Esophagus muscularis mucosa (tissue), 4 donors: ENCODE measurements at regions not wholly inside any gene's neighbourhood (a gene's known extent, or its start where the extent isn't known, plus 50 kb on each side); places are given as distances from the start of the nearest gene placed in this dataset.
A peak's percentile ranks its signal among the peaks of the same experiment; 100 is the strongest.

Experiments
- DNase-seq: peaks from one replicate; pipeline ENCODE4 v3.0.0-alpha.2; 2017; ENCODE audit errors: extremely low spot score
- H3K27ac ChIP-seq, 4 donors: fragments of 200-600 bp; sonication (generic); replicated peaks in 1 of 4; 1 replicate in 3 of 4; 2 replicates in 1 of 4; pipeline ENCODE4 v1.5.1; 2016 to 2019; ENCODE audit warnings: mild to moderate bottlenecking in 1 of 4
- H3K27me3 ChIP-seq, 4 donors: fragments of 200-600 bp; sonication (generic); one replicate each; pipeline versions ENCODE4 v1.5.1 to v1.6.0; 2016 to 2019
- H3K36me3 ChIP-seq, 4 donors: fragments of 200-600 bp; sonication (generic); one replicate each; pipeline ENCODE4 v1.5.1; 2016 to 2019
- H3K4me1 ChIP-seq, 4 donors: fragments of 200-600 bp; sonication (generic); one replicate each; pipeline ENCODE4 v1.5.1; 2016 to 2019
- H3K4me3 ChIP-seq, 4 donors: fragments of 200-600 bp; sonication (generic); 1 replicate in 2 of 4; 2 replicates in 2 of 4; pipeline ENCODE4 v1.5.1; 2016 to 2019; ENCODE audit warnings: mild to moderate bottlenecking in 4 of 4, moderate library complexity in 1 of 4
- H3K9me3 ChIP-seq, 4 donors: fragments of 200-600 bp; sonication (generic); 1 replicate in 3 of 4; 2 replicates in 1 of 4; pipeline ENCODE4 v1.5.1; 2016 to 2019
- EP300 ChIP-seq: sonication (generic); formaldehyde crosslinking; IDR thresholded peaks from one replicate; pipeline ENCODE4 v1.6.1; 2017; ENCODE audit warnings: antibody characterized with exemption
- POLR2A ChIP-seq: fragments of 450-650 bp; IDR thresholded peaks from one replicate; pipeline ENCODE4 v1.6.1; 2017; ENCODE audit warnings: antibody characterized with exemption, moderate library complexity, mild to moderate bottlenecking, low read depth
- POLR2AphosphoS5 ChIP-seq, 2 donors: sonication (generic); formaldehyde crosslinking; IDR thresholded peaks; one replicate each; pipeline ENCODE4 v1.6.1; 2017; ENCODE audit warnings: antibody characterized with exemption in 2 of 2
- WGBS: methylation state at CpG from one replicate; pipeline ENCODE4 v1.1.5; 2018; 5-methylcytosine and 5-hydroxymethylcytosine counted together
- intact Hi-C: fragments of 100-400 bp; cut with DNase I; formaldehyde crosslinking; loops from one replicate; pipeline ENCODE4 v1.15.1; 2023
- TF ChIP-seq, protein P1 (sequence below), 3 experiments: fragments of 200-600 bp in 2 of 3; fragments of 450-650 bp in 1 of 3; sonication (generic) in 2 of 3; IDR thresholded peaks; one replicate each; pipeline ENCODE4 v1.5.1; 2017 to 2019; ENCODE audit warnings: antibody characterized with exemption in 3 of 3, mild to moderate bottlenecking in 2 of 3, moderate library complexity in 1 of 3

DNA sequence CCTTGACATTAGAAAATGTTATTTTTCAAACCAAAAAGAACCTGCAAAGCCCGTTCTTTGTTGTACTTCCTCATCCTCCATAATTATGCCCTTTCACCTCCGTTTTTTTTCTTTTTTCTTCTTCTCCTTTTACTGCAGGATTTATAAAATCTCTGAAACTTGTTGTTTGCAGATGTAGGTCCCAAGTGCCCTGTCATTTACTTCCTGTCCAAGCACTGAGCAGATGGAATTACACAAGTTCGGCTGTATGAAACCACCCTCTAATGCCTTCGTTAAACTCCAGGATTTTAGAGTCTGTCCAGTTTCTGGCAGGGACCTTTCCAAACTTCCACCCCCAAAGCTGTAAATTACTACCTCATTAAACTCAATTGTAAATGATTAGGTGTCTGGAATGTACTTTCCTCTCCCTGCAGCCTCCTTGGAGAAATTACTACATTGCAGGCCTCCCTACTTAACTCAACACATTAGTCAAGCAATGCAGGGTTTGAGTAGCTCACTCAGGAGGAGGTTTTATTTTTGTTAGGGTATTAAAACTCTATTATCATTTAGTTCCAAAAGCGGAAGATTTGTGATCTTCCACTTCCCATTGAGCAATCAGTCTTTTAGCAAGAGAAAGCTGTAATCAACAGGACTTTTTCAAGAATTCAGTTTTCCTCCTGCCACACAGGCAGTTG, 125.6 kb upstream of the LPAR1 start:
- Histone ChIP-seq H3K27me3 (no peaks in the 10 kb centered on the region), H3K36me3 (no peaks in the 10 kb centered on the region), H3K9me3 (peaks cover 0 to 19% (median 13%) of the 10 kb centered on the region in 4 donors), H3K4me1 (no peaks in the 10 kb centered on the region), H3K27ac (peak overlapping the region; percentile 53 to 66 (median 62)), H3K4me3 (no peak overlapping the region)
- intact Hi-C loops, result no loop called here
- no peak for DNase-seq
- no peak for TF ChIP-seq POLR2A
- no peak for TF ChIP-seq POLR2AphosphoS5 (IDR thresholded peaks at IDR 0.05)
- TF ChIP-seq EP300, result no peak
- TF ChIP-seq, protein P1, sequence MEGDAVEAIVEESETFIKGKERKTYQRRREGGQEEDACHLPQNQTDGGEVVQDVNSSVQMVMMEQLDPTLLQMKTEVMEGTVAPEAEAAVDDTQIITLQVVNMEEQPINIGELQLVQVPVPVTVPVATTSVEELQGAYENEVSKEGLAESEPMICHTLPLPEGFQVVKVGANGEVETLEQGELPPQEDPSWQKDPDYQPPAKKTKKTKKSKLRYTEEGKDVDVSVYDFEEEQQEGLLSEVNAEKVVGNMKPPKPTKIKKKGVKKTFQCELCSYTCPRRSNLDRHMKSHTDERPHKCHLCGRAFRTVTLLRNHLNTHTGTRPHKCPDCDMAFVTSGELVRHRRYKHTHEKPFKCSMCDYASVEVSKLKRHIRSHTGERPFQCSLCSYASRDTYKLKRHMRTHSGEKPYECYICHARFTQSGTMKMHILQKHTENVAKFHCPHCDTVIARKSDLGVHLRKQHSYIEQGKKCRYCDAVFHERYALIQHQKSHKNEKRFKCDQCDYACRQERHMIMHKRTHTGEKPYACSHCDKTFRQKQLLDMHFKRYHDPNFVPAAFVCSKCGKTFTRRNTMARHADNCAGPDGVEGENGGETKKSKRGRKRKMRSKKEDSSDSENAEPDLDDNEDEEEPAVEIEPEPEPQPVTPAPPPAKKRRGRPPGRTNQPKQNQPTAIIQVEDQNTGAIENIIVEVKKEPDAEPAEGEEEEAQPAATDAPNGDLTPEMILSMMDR (IDR thresholded peaks at IDR 0.05), result no peak
- 36% methylated on average over 5 of the region's 5 CpGs for WGBS

DNA sequence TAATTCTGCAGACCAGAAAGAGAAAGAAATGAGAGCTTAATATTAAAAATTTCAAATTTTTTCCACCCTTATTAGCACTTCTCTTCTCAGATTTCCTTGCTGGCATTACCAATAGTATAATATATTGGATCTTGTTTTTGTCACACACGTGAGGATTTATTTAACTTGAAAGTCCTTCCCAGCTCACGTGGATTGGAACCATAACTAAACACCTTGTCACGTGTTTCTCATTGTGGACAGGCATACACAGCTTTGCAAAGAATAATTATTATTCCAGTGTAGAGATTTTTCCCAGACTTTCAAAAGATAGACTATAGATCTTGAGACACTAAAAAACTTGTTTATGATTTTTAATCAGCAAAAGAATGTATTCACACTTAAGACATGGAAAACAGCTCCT, 123.8 kb upstream of the LPAR1 start:
- no peaks in the 10 kb centered on the region for H3K27me3 ChIP-seq
- no peak for DNase-seq
- H3K4me1 ChIP-seq, result no peaks in the 10 kb centered on the region
- TF ChIP-seq POLR2AphosphoS5 (IDR thresholded peaks at IDR 0.05) (no peak), POLR2A (no peak), EP300 (no peak)
- TF ChIP-seq, protein P1 (IDR thresholded peaks at IDR 0.05), result no peak
- 66% methylated on average over 3 of the region's 3 CpGs for WGBS
- no peak overlapping the region for H3K27ac ChIP-seq
- H3K4me3 ChIP-seq, result no peak overlapping the region
- intact Hi-C loops, result no loop called here
- no peaks in the 10 kb centered on the region for H3K36me3 ChIP-seq
- H3K9me3 ChIP-seq, result peaks cover 0 to 6% (median 2%) of the 10 kb centered on the region in 4 donors

DNA sequence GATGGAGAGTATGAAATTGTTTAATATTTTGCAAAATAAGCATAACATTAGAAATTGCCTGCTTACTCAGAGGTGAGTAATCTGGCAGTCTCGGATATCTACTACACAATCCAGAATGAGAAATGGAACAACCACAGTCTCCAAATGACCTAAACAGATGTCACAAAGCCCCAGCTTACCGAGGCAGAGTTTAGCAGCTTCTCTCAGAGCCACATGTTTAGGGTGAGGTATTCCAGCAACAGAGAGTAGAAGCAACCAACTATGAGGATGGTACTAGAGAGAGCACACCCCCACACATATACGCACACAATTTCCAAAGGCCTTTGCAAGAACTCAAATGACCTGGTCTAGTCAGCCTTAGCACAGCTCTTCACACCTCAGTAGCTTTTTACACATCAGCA, 122.7 kb upstream of the LPAR1 start:
- H3K27me3 ChIP-seq, result no peaks in the 10 kb centered on the region
- 56% methylated on average over 3 of the region's 3 CpGs for WGBS
- no peak overlapping the region for H3K4me3 ChIP-seq
- no peaks in the 10 kb centered on the region for H3K36me3 ChIP-seq
- no peaks in the 10 kb centered on the region for H3K4me1 ChIP-seq
- TF ChIP-seq, protein P1 (IDR thresholded peaks at IDR 0.05), result no peak
- TF ChIP-seq POLR2AphosphoS5 (IDR thresholded peaks at IDR 0.05), result peak in 1 of 2 donors; percentile 19
- intact Hi-C loops, result no loop called here
- no peak overlapping the region for H3K27ac ChIP-seq
- no peak for DNase-seq
- H3K9me3 ChIP-seq, result no peaks in the 10 kb centered on the region

DNA sequence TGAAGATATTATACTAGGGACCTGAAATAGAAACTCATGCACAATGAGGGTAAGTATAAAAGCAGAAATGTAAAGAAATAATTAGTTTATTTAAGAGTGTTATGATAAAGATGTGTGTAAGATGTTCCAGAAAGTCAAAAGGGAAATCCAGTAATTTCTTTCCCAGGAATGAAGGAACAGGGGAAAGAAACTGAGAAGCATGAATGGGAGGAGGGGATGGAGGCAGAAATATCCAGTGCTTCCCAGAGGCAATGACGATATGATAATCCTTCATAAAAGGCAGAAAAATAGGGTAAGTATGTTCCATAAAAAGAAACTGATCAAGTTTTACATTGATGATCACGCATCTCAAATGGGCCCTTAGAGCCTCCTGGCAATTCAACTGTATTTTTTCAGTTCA, 120.7 kb upstream of the LPAR1 start:
- DNase-seq, result no peak
- no peak overlapping the region for H3K4me3 ChIP-seq
- 86% methylated on average over 2 of the region's 2 CpGs for WGBS
- no peaks in the 10 kb centered on the region for H3K4me1 ChIP-seq
- H3K9me3 ChIP-seq, result no peaks in the 10 kb centered on the region
- intact Hi-C loops, result no loop called here
- TF ChIP-seq POLR2AphosphoS5 (IDR thresholded peaks at IDR 0.05), result no peak
- TF ChIP-seq EP300, result no peak
- TF ChIP-seq POLR2A, result no peak
- TF ChIP-seq, protein P1 (IDR thresholded peaks at IDR 0.05), result no peak
- no peaks in the 10 kb centered on the region for H3K27me3 ChIP-seq
- H3K27ac ChIP-seq, result no peak overlapping the region
- H3K36me3 ChIP-seq, result no peaks in the 10 kb centered on the region

DNA sequence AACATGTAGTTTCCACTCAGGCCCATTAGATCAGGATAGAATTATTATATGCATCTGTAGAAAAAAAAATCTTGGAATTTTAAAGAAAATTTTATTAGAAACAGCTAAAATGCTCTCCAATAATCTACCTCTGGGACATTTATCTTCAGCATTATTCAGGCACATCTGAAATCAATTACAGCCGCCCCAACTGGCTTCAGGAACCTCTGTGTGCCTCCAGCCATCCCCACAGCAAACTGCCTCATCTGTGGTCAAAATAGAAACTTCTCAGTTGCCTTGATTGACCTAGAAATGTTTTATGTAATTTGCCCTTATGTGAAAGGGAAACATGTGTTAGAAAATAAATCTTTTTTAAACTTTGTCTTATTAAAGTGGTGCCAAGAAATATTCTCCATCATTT, 120.1 kb upstream of the LPAR1 start:
- no peaks in the 10 kb centered on the region for H3K4me1 ChIP-seq
- no peaks in the 10 kb centered on the region for H3K27me3 ChIP-seq
- no peaks in the 10 kb centered on the region for H3K36me3 ChIP-seq
- intact Hi-C loops, result no loop called here
- H3K4me3 ChIP-seq, result no peak overlapping the region
- H3K27ac ChIP-seq, result no peak overlapping the region
- 64% methylated on average over 1 of the region's 1 CpG for WGBS
- H3K9me3 ChIP-seq, result no peaks in the 10 kb centered on the region
- TF ChIP-seq, protein P1 (IDR thresholded peaks at IDR 0.05), result no peak
- no peak for TF ChIP-seq POLR2AphosphoS5 (IDR thresholded peaks at IDR 0.05)
- TF ChIP-seq EP300, result no peak
- TF ChIP-seq POLR2A, result no peak
- DNase-seq, result no peak
